Stimulated activated effector memory CD8-positive, alpha-beta T cell treated with anti-CD3 and anti-CD28 coated beads, Interleukin-12 subunit alpha, Interleukin-12 subunit beta, amount 100 ng/mL, for 72 hours (primary cell): ENCODE measurements at regions not wholly inside any gene's neighbourhood (a gene's known extent, or its start where the extent isn't known, plus 50 kb on each side); places are given as distances from the start of the nearest gene placed in this dataset.
A peak's percentile ranks its signal among the peaks of the same experiment; 100 is the strongest.

ENCODE experiments used
- ATAC-seq: fragments of 150-1000 bp; cut with Tn5 transposase; 2 replicates; pipeline ENCODE4 v1.10.0; 2021
- DNase-seq, 2 donors: peaks; one replicate each; pipeline ENCODE4 v3.0.0; 2021 to 2022; ENCODE audit warnings: low spot score in 2 of 2
- H3K27ac Mint-ChIP-seq: one replicate; pipeline ENCODE4 v1.8.0; 2022; ENCODE audit warnings: mild to moderate bottlenecking, mixed read lengths
- H3K36me3 Mint-ChIP-seq: one replicate; pipeline ENCODE4 v1.8.0; 2022; ENCODE audit warnings: mild to moderate bottlenecking, mixed read lengths
- H3K4me1 Mint-ChIP-seq: one replicate; pipeline ENCODE4 v1.8.0; 2022; ENCODE audit warnings: mixed read lengths
- H3K4me3 Mint-ChIP-seq: one replicate; pipeline ENCODE4 v1.8.0; 2022; ENCODE audit warnings: mild to moderate bottlenecking, mixed read lengths
- H3K9me3 Mint-ChIP-seq: one replicate; pipeline ENCODE4 v1.8.0; 2022; ENCODE audit warnings: mixed read lengths

- Mint-ChIP-seq H3K4me1 (no peaks in the 10 kb centered on the region), H3K9me3 (no peaks in the 10 kb centered on the region), H3K36me3 (no peaks in the 10 kb centered on the region), H3K4me3 (no peak overlapping the region), H3K27ac (no peak overlapping the region)
- no peak for DNase-seq
- ATAC-seq, result no peak
These were observed 156.8 kb downstream of the KCNA5 start for GRCh38 chr12:5200278-5201087.

DNA sequence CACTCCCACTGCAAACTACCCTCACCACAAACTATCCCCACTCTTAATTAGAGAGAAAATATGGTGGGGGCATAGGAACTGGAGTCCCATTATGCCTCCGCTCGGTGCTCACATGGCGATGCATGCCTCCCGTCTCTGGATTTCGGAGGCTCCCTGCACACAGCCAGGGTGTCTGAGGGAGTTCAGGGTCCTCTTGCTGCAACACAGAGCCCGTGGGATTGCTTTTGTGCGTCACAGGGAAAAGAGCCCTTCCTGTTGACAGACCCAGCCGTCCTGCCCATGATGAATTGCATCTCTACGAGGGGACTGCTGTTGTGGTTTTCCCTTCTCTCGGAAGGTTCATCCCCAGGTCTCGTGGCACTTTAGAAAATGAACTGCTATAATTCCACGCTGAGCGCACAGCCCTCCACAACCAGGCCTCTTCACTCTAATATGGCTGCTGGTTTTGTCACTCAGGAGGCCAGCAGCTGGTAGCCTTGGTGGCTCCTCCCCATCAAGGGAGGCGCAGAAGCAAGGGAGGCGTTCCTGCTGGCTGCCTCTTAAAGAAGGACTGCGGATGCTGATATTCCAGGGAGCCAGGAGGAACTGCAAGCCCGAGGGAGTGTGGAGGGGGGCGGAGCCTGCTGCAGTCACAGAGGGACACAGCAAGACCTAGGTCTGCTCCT, 158.0 kb downstream of the KCNA5 start:
- H3K9me3 Mint-ChIP-seq, result no peaks in the 10 kb centered on the region
- no peak overlapping the region for H3K27ac Mint-ChIP-seq
- H3K4me1 Mint-ChIP-seq, result no peaks in the 10 kb centered on the region
- DNase-seq (no peak), ATAC-seq (no peak)
- no peaks in the 10 kb centered on the region for H3K36me3 Mint-ChIP-seq
- H3K4me3 Mint-ChIP-seq, result no peak overlapping the region

DNA sequence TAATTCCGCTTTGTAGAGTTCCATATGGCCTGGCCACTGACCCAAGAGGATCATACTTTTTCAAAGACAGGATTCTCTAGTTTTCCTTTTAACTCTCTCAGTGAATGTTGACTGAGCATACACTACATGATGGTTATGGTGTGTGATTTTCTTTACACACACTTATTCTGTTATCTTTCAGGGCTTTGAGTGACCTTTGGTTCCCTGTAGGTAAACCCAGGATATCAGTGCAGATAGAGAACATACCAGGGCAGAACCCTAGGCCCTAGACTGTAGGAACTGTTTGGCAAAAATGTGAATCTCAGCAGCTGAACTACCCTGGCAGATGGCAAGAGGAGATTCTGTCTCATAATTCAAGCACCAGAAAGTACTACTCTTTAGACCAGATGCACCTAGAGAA, 159.6 kb downstream of the KCNA5 start:
- H3K4me3 Mint-ChIP-seq, result no peak overlapping the region
- ATAC-seq, result no peak
- no peaks in the 10 kb centered on the region for H3K36me3 Mint-ChIP-seq
- H3K9me3 Mint-ChIP-seq, result no peaks in the 10 kb centered on the region
- DNase-seq, result no peak
- H3K4me1 Mint-ChIP-seq, result no peaks in the 10 kb centered on the region
- H3K27ac Mint-ChIP-seq, result no peak overlapping the region

GRCh38 chr12:5203720-5204119, 160.0 kb downstream of the KCNA5 start:
- H3K9me3 Mint-ChIP-seq, result peaks cover 2% of the 10 kb centered on the region
- H3K36me3 Mint-ChIP-seq, result no peaks in the 10 kb centered on the region
- H3K27ac Mint-ChIP-seq, result no peak overlapping the region
- no peak for ATAC-seq
- DNase-seq, result no peak
- no peaks in the 10 kb centered on the region for H3K4me1 Mint-ChIP-seq
- H3K4me3 Mint-ChIP-seq, result no peak overlapping the region

- no peak overlapping the region for H3K27ac Mint-ChIP-seq
- H3K4me3 Mint-ChIP-seq, result no peak overlapping the region
- no peak for ATAC-seq
- H3K9me3 Mint-ChIP-seq, result peaks cover 3% of the 10 kb centered on the region
- H3K36me3 Mint-ChIP-seq, result no peaks in the 10 kb centered on the region
- DNase-seq, result no peak
- no peaks in the 10 kb centered on the region for H3K4me1 Mint-ChIP-seq
These were observed 160.6 kb downstream of the KCNA5 start for GRCh38 chr12:5204271-5204670.

- Mint-ChIP-seq H3K4me3 (no peak overlapping the region), H3K36me3 (no peaks in the 10 kb centered on the region), H3K4me1 (no peaks in the 10 kb centered on the region), H3K27ac (no peak overlapping the region), H3K9me3 (peaks cover 3% of the 10 kb centered on the region)
- ATAC-seq (no peak), DNase-seq (no peak)
These were observed 161.2 kb downstream of the KCNA5 start for GRCh38 chr12:5204831-5205230.

- Mint-ChIP-seq H3K9me3 (peaks cover 3% of the 10 kb centered on the region), H3K4me3 (no peak overlapping the region), H3K27ac (no peak overlapping the region), H3K4me1 (no peaks in the 10 kb centered on the region), H3K36me3 (no peaks in the 10 kb centered on the region)
- no peak for ATAC-seq
- no peak for DNase-seq
These were observed 162.9 kb downstream of the KCNA5 start for GRCh38 chr12:5206401-5207175.

- Mint-ChIP-seq H3K4me3 (no peak overlapping the region), H3K27ac (no peak overlapping the region), H3K36me3 (no peaks in the 10 kb centered on the region), H3K4me1 (no peaks in the 10 kb centered on the region), H3K9me3 (peaks cover 3% of the 10 kb centered on the region)
- DNase-seq (no peak), ATAC-seq (no peak)
These were observed 166.7 kb downstream of the KCNA5 start for GRCh38 chr12:5210179-5210922.

DNA sequence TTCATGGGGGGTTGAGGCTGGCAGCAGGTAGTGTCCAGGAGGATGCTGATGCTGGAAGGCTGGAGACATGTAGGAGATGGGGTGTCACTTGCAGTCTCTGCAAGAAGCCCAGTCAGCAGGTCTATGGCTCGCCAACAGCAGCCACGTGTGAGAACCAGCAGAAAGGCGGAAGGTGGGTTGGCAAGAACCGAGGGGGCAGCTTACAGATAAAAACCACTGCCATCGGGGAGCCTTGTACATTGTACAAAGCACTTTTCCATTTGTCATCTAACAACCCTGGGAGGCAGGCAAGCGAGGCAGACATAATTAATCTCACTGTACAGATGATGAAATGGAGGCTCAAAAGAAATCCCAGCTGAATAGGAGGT, 167.2 kb downstream of the KCNA5 start:
- no peaks in the 10 kb centered on the region for H3K36me3 Mint-ChIP-seq
- ATAC-seq, result no peak
- no peak overlapping the region for H3K27ac Mint-ChIP-seq
- DNase-seq, result no peak
- no peaks in the 10 kb centered on the region for H3K4me1 Mint-ChIP-seq
- H3K4me3 Mint-ChIP-seq, result no peak overlapping the region
- H3K9me3 Mint-ChIP-seq, result peaks cover 3% of the 10 kb centered on the region

- Mint-ChIP-seq H3K27ac (no peak overlapping the region), H3K9me3 (peaks cover 3% of the 10 kb centered on the region), H3K36me3 (no peaks in the 10 kb centered on the region), H3K4me3 (no peak overlapping the region), H3K4me1 (no peaks in the 10 kb centered on the region)
- ATAC-seq (no peak), DNase-seq (no peak)
These were observed 169.7 kb downstream of the KCNA5 start for GRCh38 chr12:5213336-5213735.

- Mint-ChIP-seq H3K4me1 (no peaks in the 10 kb centered on the region), H3K9me3 (no peaks in the 10 kb centered on the region), H3K36me3 (no peaks in the 10 kb centered on the region), H3K27ac (no peak overlapping the region), H3K4me3 (no peak overlapping the region)
- ATAC-seq (no peak), DNase-seq (no peak)
These were observed 170.3 kb downstream of the KCNA5 start for GRCh38 chr12:5213990-5214389.

DNA sequence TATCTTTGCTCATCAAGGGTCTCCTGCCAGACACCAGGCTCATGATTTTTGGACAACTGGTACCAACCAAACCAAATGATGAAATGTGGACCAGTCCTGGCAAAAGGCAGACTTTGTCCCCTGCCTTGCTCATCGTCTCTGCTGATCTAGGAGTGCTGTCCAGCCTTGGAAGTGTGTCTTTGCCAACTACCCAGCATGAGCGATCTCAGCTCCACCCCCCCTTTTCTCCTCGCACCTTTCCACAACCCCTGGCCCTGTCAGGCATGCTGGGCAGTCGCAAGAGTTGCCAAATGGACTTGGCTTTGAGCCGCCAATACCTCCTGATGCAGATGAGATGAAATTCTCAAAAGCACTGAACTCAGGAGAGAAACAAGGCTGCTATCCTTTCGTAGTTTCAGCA, 174.3 kb downstream of the KCNA5 start:
- Mint-ChIP-seq H3K4me1 (no peaks in the 10 kb centered on the region), H3K9me3 (no peaks in the 10 kb centered on the region), H3K36me3 (no peaks in the 10 kb centered on the region), H3K27ac (no peak overlapping the region), H3K4me3 (no peak overlapping the region)
- ATAC-seq (no peak), DNase-seq (no peak)

GRCh38 chr12:5220099-5220498, 176.4 kb downstream of the KCNA5 start:
- no peaks in the 10 kb centered on the region for H3K9me3 Mint-ChIP-seq
- ATAC-seq, result no peak

DNA sequence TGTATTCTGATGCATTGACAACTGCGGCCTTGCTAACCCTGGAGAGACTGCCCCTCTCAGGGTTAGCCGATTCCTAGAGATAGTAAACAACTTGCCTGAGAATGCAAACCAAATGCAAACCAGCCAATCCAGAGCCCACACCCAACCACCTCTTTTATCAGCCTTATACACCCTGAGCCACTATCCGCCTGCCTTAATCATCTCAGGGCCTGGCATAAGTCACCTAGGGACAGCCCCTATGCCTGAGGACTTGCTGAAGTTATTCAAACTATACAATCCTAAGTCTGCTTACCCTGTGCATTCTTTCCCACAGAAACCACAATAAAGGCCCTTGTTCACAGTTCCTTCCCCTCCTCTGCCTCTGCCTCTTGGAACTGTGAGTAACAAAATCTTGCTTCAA, 177.2 kb downstream of the KCNA5 start:
- peak; percentile 68 for ATAC-seq
- no peak overlapping the region for H3K27ac Mint-ChIP-seq

More at GRCh38 chr12:5220099-5220498, 176.4 kb downstream of the KCNA5 start:
- Mint-ChIP-seq H3K27ac (no peak overlapping the region), H3K4me1 (no peaks in the 10 kb centered on the region), H3K36me3 (no peaks in the 10 kb centered on the region), H3K4me3 (no peak overlapping the region)
- no peak for DNase-seq

DNA sequence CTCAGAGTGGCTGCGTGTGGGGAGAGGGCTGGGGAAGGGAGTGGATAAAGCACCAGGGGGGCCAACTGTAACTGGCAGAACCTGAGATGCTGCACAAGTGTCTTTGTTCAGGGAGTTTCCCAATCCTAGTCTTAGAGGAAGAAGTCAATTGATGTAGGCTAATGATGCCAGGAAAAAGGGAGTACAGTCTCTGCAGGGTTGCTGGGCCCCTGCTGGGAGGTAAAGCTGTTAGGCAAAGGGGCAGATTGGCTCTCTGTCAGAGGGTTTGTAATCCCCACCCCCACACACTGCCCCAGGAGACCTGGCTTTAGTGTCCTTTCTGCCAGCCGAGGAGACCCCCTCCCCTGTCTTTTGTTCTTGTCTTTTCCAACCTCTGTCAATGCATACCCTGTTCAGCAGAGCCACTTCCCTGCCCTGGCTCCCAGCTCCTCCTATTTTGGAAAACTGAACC, 178.4 kb downstream of the KCNA5 start:
- Mint-ChIP-seq H3K9me3 (peaks cover 5% of the 10 kb centered on the region), H3K27ac (no peak overlapping the region), H3K36me3 (no peaks in the 10 kb centered on the region), H3K4me1 (no peaks in the 10 kb centered on the region), H3K4me3 (no peak overlapping the region)
- no peak for DNase-seq
- no peak for ATAC-seq

More for the DNA sequence above, 177.2 kb downstream of the KCNA5 start:
- H3K4me1 Mint-ChIP-seq, result no peaks in the 10 kb centered on the region
- no peak for DNase-seq
- H3K36me3 Mint-ChIP-seq, result no peaks in the 10 kb centered on the region
- H3K4me3 Mint-ChIP-seq, result no peak overlapping the region
- peaks cover 5% of the 10 kb centered on the region for H3K9me3 Mint-ChIP-seq
